ENCODE measurements at regions not wholly inside any gene's neighbourhood (a gene's known extent, or its start where the extent isn't known, plus 50 kb on each side); places are given as distances from the start of the nearest gene placed in this dataset.

GRCh38 chr1:108082738-108083562, 117.2 kb downstream of the SLC25A24 start:
- Histone ChIP-seq H3K9me3 (ENCODE audit: control insufficient read depth in 1 of 2, insufficient read depth in 1 of 2, low read depth in 1 of 2, low read length in 2 of 2) (no peaks in the 10 kb centered on the region), H4K20me1 (ENCODE audit: insufficient read depth) (no peaks in the 10 kb centered on the region), H3K4me1 (ENCODE audit: control insufficient read depth in 1 of 2, insufficient read depth in 2 of 2, low read length in 2 of 2) (no peaks in the 10 kb centered on the region), H3K27ac (ENCODE audit: low read depth, low read length) (no peak overlapping the region), H2AFZ (ENCODE audit: low read depth, low read length, poor library complexity, severe bottlenecking) (no peak overlapping the region), H3K9me2 (ENCODE audit: insufficient read depth) (no peaks in the 10 kb centered on the region), H3K27me3 (ENCODE audit: insufficient read depth, low read length) (peaks cover 72% of the 10 kb centered on the region), H3K4me3 (replicated peaks in 1 of 2; ENCODE audit: low read depth in 1 of 2, low read length in 2 of 2) (no peak overlapping the region), H3K9ac (ENCODE audit: low read length) (no peak overlapping the region), H3K36me3 (ENCODE audit: control insufficient read depth in 1 of 2, insufficient read depth in 2 of 2, low read length in 2 of 2) (no peaks in the 10 kb centered on the region), H3K79me2 (ENCODE audit: insufficient read depth, low read length) (no peaks in the 10 kb centered on the region), H3K4me2 (ENCODE audit: low read length) (no peak overlapping the region)
- no peak for ATAC-seq
- no peak for TF ChIP-seq POLR2A (IDR thresholded peaks at IDR 0.05; ENCODE audit: borderline replicate concordance, extremely low read depth, insufficient read depth, insufficient read length)
- no peak for TF ChIP-seq POLR2AphosphoS5 (IDR thresholded peaks at IDR 0.05; ENCODE audit: low read depth, low read length)
- TF ChIP-seq CBX3 (IDR thresholded peaks at IDR 0.05; ENCODE audit: low read depth), result no peak
- no peak for TF ChIP-seq CTCF (IDR thresholded peaks at IDR 0.05 in 2 of 3, conservative IDR thresholded peaks at IDR 0.05 in 1 of 3; ENCODE audit: borderline replicate concordance in 1 of 3, insufficient read depth in 1 of 3, low read depth in 2 of 3, low read length in 2 of 3)
- ChIA-PET POLR2A (no interaction called here), CTCF (no interaction called here), RAD21 (ENCODE audit: low non-redundant PET in 1 of 2, low total read pairs in 2 of 2, uncharacterized antibody in 2 of 2, unreplicated experiment in 2 of 2) (no interaction called here)
- intact Hi-C loops (cut with micrococcal nuclease), result no loop called here
- DNase-seq (ENCODE audit: low read depth, low spot score), result no peak
- BruUV-seq (replicated peaks), result no TSS peak

- no peak overlapping the region for H3K27ac ChIP-seq (ENCODE audit: low read depth, low read length)
- H3K4me3 ChIP-seq (replicated peaks in 1 of 2; ENCODE audit: low read depth in 1 of 2, low read length in 2 of 2), result no peak overlapping the region
- intact Hi-C loops (cut with micrococcal nuclease), result no loop called here
- H3K9me2 ChIP-seq (ENCODE audit: insufficient read depth), result no peaks in the 10 kb centered on the region
- H2AFZ ChIP-seq (ENCODE audit: low read depth, low read length, poor library complexity, severe bottlenecking), result no peak overlapping the region
- no peak overlapping the region for H3K9ac ChIP-seq (ENCODE audit: low read length)
- TF ChIP-seq POLR2A (IDR thresholded peaks at IDR 0.05; ENCODE audit: borderline replicate concordance, extremely low read depth, insufficient read depth, insufficient read length) (no peak), SIN3A (IDR thresholded peaks at IDR 0.05; ENCODE audit: low read depth) (no peak), CEBPB (IDR thresholded peaks at IDR 0.05; ENCODE audit: low read depth) (no peak), RAD21 (IDR thresholded peaks at IDR 0.05; ENCODE audit: low read depth) (no peak), YY1 (IDR thresholded peaks at IDR 0.05; ENCODE audit: extremely low read depth, insufficient replicate concordance, low read depth, low read length) (no peak), MAX (IDR thresholded peaks at IDR 0.05) (no peak), SRF (IDR thresholded peaks at IDR 0.05; ENCODE audit: low read depth) (no peak), TCF7L2 (IDR thresholded peaks at IDR 0.05; ENCODE audit: borderline replicate concordance, extremely low read depth, insufficient read depth, insufficient read length) (no peak), FOSL1 (IDR thresholded peaks at IDR 0.05; ENCODE audit: low read depth) (no peak)
- DNase-seq (ENCODE audit: low read depth, low spot score) (no peak), ATAC-seq (no peak)
- H3K4me1 ChIP-seq (ENCODE audit: control insufficient read depth in 1 of 2, insufficient read depth in 2 of 2, low read length in 2 of 2), result no peaks in the 10 kb centered on the region
- no peaks in the 10 kb centered on the region for H3K9me3 ChIP-seq (ENCODE audit: control insufficient read depth in 1 of 2, insufficient read depth in 1 of 2, low read depth in 1 of 2, low read length in 2 of 2)
- CTCF ChIA-PET, result no interaction called here
- no peaks in the 10 kb centered on the region for H3K36me3 ChIP-seq (ENCODE audit: control insufficient read depth in 1 of 2, insufficient read depth in 2 of 2, low read length in 2 of 2)
- no peaks in the 10 kb centered on the region for H4K20me1 ChIP-seq (ENCODE audit: insufficient read depth)
- POLR2A ChIA-PET, result no interaction called here
- H3K4me2 ChIP-seq (ENCODE audit: low read length), result no peak overlapping the region
- peaks cover 68% of the 10 kb centered on the region for H3K27me3 ChIP-seq (ENCODE audit: insufficient read depth, low read length)
- RAD21 ChIA-PET (ENCODE audit: low non-redundant PET in 1 of 2, low total read pairs in 2 of 2, uncharacterized antibody in 2 of 2, unreplicated experiment in 2 of 2), result no interaction called here
- no TSS peak for BruUV-seq (replicated peaks)
- H3K79me2 ChIP-seq (ENCODE audit: insufficient read depth, low read length), result no peaks in the 10 kb centered on the region
Observed at GRCh38 chr1:108082001-108082400, 117.0 kb upstream of the VAV3 start.

Data from HCT116 (cell line).